Keratinocyte (primary cell): ENCODE measurements at regions not wholly inside any gene's neighbourhood (a gene's known extent, or its start where the extent isn't known, plus 50 kb on each side); places are given as distances from the start of the nearest gene placed in this dataset.

Source experiments
- DNase-seq: peaks from one replicate; pipeline ENCODE4 v3.0.0-alpha.2; 2011; ENCODE audit warnings: low read depth, missing footprints, low spot score
- FAIRE-seq: peaks from 2 replicates; lab custom pipeline; 2011; peaks lifted over from hg19 to GRCh38; lab: Jason Lieb, UNC
- H2AFZ ChIP-seq: 2 replicates; pipeline ENCODE4 v1.6.0; 2012; ENCODE audit warnings: low read length, control low read depth, inconsistent platforms; ENCODE audit not compliant: control insufficient read depth
- H3K27ac ChIP-seq: 2 replicates; pipeline ENCODE4 v1.5.1; 2011; ENCODE audit warnings: low read length; ENCODE audit not compliant: control insufficient read depth, insufficient read depth
- H3K27me3 ChIP-seq: 3 replicates; pipeline ENCODE4 v1.6.0; 2011; ENCODE audit warnings: low read length; ENCODE audit not compliant: control insufficient read depth, insufficient read depth; ENCODE audit errors: extremely low read depth
- H3K36me3 ChIP-seq, 2 experiments: 2 replicates in 1 of 2; 3 replicates in 1 of 2; pipeline ENCODE4 v1.5.1; 2011; ENCODE audit warnings: low read length in 2 of 2, mild to moderate bottlenecking in 1 of 2; ENCODE audit not compliant: control insufficient read depth in 2 of 2, insufficient read depth in 2 of 2; ENCODE audit errors: extremely low read depth in 1 of 2
- H3K4me1 ChIP-seq: 3 replicates; pipeline ENCODE4 v1.5.1; 2011; ENCODE audit warnings: low read length; ENCODE audit not compliant: control insufficient read depth, insufficient read depth; ENCODE audit errors: extremely low read depth
- H3K4me2 ChIP-seq: 3 replicates; pipeline ENCODE4 v1.6.0; 2011; ENCODE audit warnings: low read depth, low read length; ENCODE audit not compliant: control insufficient read depth, insufficient read depth; ENCODE audit errors: extremely low read depth
- H3K4me3 ChIP-seq, 3 experiments: fragments of 200-600 bp in 1 of 3; sonication (generic) in 1 of 3; 2 replicates in 2 of 3; 3 replicates in 1 of 3; pipeline ENCODE4 v1.5.1; 2011 to 2016; ENCODE audit warnings: low read length in 3 of 3, mild to moderate bottlenecking in 3 of 3, control low read depth in 2 of 3, inconsistent platforms in 1 of 3, low read depth in 1 of 3, mixed read lengths in 1 of 3, mixed run types in 1 of 3, moderate library complexity in 1 of 3; ENCODE audit not compliant: control insufficient read depth in 2 of 3, insufficient read depth in 2 of 3; ENCODE audit errors: extremely low read depth in 1 of 3
- H3K79me2 ChIP-seq: 2 replicates; pipeline ENCODE4 v1.6.0; 2012; ENCODE audit warnings: low read length; ENCODE audit not compliant: control insufficient read depth, insufficient read depth
- H3K9ac ChIP-seq: 3 replicates; pipeline ENCODE4 v1.6.0; 2011; ENCODE audit warnings: low read length; ENCODE audit not compliant: control insufficient read depth, insufficient read depth; ENCODE audit errors: extremely low read depth
- H3K9me1 ChIP-seq: 3 replicates; pipeline ENCODE4 v1.6.0; 2011; ENCODE audit warnings: low read length; ENCODE audit not compliant: control insufficient read depth, insufficient read depth; ENCODE audit errors: extremely low read depth
- H3K9me3 ChIP-seq: 2 replicates; pipeline ENCODE4 v1.5.1; 2012; ENCODE audit warnings: low read depth, low read length; ENCODE audit not compliant: control insufficient read depth
- H4K20me1 ChIP-seq: 3 replicates; pipeline ENCODE4 v1.6.0; 2011; ENCODE audit warnings: low read length; ENCODE audit not compliant: control insufficient read depth, insufficient read depth; ENCODE audit errors: extremely low read depth
- EZH2 ChIP-seq: IDR thresholded peaks from one replicate; pipeline ENCODE4 v1.6.1; 2012; ENCODE audit warnings: inconsistent platforms, mild to moderate bottlenecking, low read length, moderate library complexity
- dilution Hi-C: fragments of 300-500 bp; cut with MboI; formaldehyde crosslinking; loops from one replicate; pipeline ENCODE4 v1.7.0; 2020; ENCODE audit warnings: low sequenced_read_pairs; ENCODE audit not compliant: extremely low pct_ligation_motif_present
- TF ChIP-seq, protein P1 (sequence below), 3 experiments: IDR thresholded peaks in 1 of 3; conservative IDR thresholded peaks in 1 of 3; optimal IDR thresholded peaks in 1 of 3; 2 replicates in 2 of 3; 3 replicates in 1 of 3; pipeline versions ENCODE3 to v1.5.1; 2011; ENCODE audit warnings: low read length in 3 of 3, mild to moderate bottlenecking in 3 of 3, moderate library complexity in 2 of 3, control low read depth in 1 of 3, inconsistent platforms in 1 of 3; ENCODE audit not compliant: insufficient read depth in 2 of 3; ENCODE audit errors: extremely low read depth in 1 of 3

DNA sequence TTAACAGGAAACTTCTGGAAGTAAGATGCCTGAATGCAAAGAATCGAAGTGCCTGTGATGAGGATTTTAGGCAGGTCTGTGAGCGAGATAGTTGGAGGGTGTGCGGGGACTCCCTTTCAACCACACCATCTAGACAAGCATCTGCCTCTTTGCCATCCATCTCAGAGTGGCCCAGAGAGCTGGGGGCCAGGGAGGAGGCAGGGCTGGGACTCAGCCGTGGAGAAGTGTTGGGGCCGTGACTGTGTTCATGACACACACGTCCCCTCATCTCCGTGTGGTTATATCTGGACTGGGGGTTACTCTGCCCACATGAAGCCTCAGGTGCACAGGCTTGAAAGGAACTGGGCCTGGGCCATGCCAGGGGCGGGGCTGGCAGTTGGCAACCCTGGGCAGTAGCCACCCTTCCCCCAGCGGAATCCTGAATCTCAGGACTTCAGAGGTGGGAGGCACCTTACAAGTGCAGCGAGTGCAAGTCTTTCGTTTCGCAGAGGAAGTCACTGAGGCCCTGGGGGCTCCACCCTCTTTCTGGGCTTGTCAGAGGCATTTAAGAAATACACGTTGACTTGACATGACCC lies 112.5 kb downstream of the SLC4A3 start:
- H4K20me1 ChIP-seq: no peaks in the 10 kb centered on the region
- no peak overlapping the region for H3K9ac ChIP-seq
- dilution Hi-C loops: no loop called here
- no peaks in the 10 kb centered on the region for H3K4me1 ChIP-seq
- H3K4me2 ChIP-seq: no peak overlapping the region
- no peak overlapping the region for H3K27ac ChIP-seq
- no peak overlapping the region for H2AFZ ChIP-seq
- H3K9me3 ChIP-seq: no peaks in the 10 kb centered on the region
- peaks cover 8% of the 10 kb centered on the region for H3K27me3 ChIP-seq
- H3K9me1 ChIP-seq: no peaks in the 10 kb centered on the region
- FAIRE-seq (no peak), DNase-seq (no peak)
- no peaks in the 10 kb centered on the region for H3K79me2 ChIP-seq
- H3K36me3 ChIP-seq: no peaks in the 10 kb centered on the region
- no peak overlapping the region for H3K4me3 ChIP-seq
- no peak for TF ChIP-seq EZH2
- TF ChIP-seq, protein P1, sequence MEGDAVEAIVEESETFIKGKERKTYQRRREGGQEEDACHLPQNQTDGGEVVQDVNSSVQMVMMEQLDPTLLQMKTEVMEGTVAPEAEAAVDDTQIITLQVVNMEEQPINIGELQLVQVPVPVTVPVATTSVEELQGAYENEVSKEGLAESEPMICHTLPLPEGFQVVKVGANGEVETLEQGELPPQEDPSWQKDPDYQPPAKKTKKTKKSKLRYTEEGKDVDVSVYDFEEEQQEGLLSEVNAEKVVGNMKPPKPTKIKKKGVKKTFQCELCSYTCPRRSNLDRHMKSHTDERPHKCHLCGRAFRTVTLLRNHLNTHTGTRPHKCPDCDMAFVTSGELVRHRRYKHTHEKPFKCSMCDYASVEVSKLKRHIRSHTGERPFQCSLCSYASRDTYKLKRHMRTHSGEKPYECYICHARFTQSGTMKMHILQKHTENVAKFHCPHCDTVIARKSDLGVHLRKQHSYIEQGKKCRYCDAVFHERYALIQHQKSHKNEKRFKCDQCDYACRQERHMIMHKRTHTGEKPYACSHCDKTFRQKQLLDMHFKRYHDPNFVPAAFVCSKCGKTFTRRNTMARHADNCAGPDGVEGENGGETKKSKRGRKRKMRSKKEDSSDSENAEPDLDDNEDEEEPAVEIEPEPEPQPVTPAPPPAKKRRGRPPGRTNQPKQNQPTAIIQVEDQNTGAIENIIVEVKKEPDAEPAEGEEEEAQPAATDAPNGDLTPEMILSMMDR (optimal IDR thresholded peaks at IDR 0.05 in 1 of 3, IDR thresholded peaks at IDR 0.05 in 1 of 3, conservative IDR thresholded peaks at IDR 0.05 in 1 of 3; ENCODE audit: extremely low read depth in 1 of 3, insufficient read depth in 2 of 3, low read length in 3 of 3): no peak

DNA sequence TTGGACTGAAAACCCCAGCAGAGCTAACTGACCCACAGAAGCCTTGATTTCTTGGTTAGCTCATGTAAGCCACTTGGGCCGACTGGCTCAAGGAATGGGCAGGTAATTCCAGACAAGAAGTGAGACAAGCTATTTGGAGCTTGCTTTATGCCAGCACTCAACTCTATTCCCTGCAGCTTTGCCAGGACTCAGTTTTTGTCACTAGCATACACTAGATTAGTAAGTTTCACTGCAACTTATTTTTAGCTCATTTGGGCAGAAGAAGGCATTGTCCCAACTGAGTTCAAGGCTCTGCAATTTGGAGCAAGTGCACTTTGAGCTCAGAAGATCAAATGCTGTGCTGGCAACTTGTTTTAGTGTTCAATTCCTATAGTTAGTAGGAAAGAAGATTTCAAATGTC lies 116.1 kb downstream of the SLC4A3 start:
- H3K4me3 ChIP-seq: no peak overlapping the region
- H4K20me1 ChIP-seq: no peaks in the 10 kb centered on the region
- H3K27ac ChIP-seq: no peak overlapping the region
- FAIRE-seq: no peak
- H3K27me3 ChIP-seq: peaks cover 14% of the 10 kb centered on the region
- H3K9me1 ChIP-seq: no peaks in the 10 kb centered on the region
- H3K9ac ChIP-seq: no peak overlapping the region
- peak; percentile 11 for TF ChIP-seq EZH2
- TF ChIP-seq, protein P1 (optimal IDR thresholded peaks at IDR 0.05 in 1 of 3, IDR thresholded peaks at IDR 0.05 in 1 of 3, conservative IDR thresholded peaks at IDR 0.05 in 1 of 3; ENCODE audit: extremely low read depth in 1 of 3, insufficient read depth in 2 of 3, low read length in 3 of 3): no peak
- no peak for DNase-seq
- dilution Hi-C loops: no loop called here
- H2AFZ ChIP-seq: no peak overlapping the region
- no peaks in the 10 kb centered on the region for H3K9me3 ChIP-seq
- no peaks in the 10 kb centered on the region for H3K4me1 ChIP-seq
- H3K79me2 ChIP-seq: no peaks in the 10 kb centered on the region
- H3K36me3 ChIP-seq: no peaks in the 10 kb centered on the region
- H3K4me2 ChIP-seq: no peak overlapping the region
